Gastroesophageal sphincter (tissue), 4 donors: ENCODE measurements at regions not wholly inside any gene's neighbourhood (a gene's known extent, or its start where the extent isn't known, plus 50 kb on each side); places are given as distances from the start of the nearest gene placed in this dataset.

Source experiments
- ATAC-seq: fragments of 150-250 bp; one replicate; pipeline ENCODE4 v1.9.1; 2016; ENCODE audit warnings: mild to moderate bottlenecking, moderate library complexity
- H3K27ac ChIP-seq, 4 donors: fragments of 200-600 bp; sonication (generic) in 3 of 4; 1 replicate in 3 of 4; 2 replicates in 1 of 4; pipeline ENCODE4 v1.5.1; 2016 to 2019
- H3K27me3 ChIP-seq: fragments of 200-600 bp; sonication (generic); one replicate; pipeline ENCODE4 v1.5.1; 2019
- H3K36me3 ChIP-seq, 2 donors: fragments of 200-600 bp; sonication (generic); one replicate each; pipeline ENCODE4 v1.5.1; 2019; ENCODE audit warnings: control low read depth in 1 of 2
- H3K4me1 ChIP-seq, 3 donors: fragments of 200-600 bp; sonication (generic); 1 replicate in 2 of 3; 2 replicates in 1 of 3; pipeline ENCODE4 v1.5.1; 2016 to 2019; ENCODE audit warnings: control low read depth in 2 of 3
- H3K4me3 ChIP-seq, 2 donors: fragments of 200-600 bp; sonication (generic); one replicate each; pipeline ENCODE4 v1.5.1; 2019; ENCODE audit warnings: mild to moderate bottlenecking in 1 of 2, moderate library complexity in 1 of 2
- H3K9me3 ChIP-seq, 3 donors: fragments of 200-600 bp; sonication (generic); one replicate each; pipeline ENCODE4 v1.5.1; 2017 to 2019; ENCODE audit warnings: control low read depth in 2 of 3
- CTCF ChIP-seq, 4 experiments: fragments of 200-600 bp in 2 of 4; fragments of 450-650 bp in 2 of 4; sonication (generic) in 1 of 4; IDR thresholded peaks; one replicate each; pipeline ENCODE4 v1.5.1; 2017 to 2019; ENCODE audit warnings: antibody characterized with exemption in 4 of 4, mild to moderate bottlenecking in 2 of 4, moderate library complexity in 2 of 4
- EP300 ChIP-seq: sonication (generic); formaldehyde crosslinking; IDR thresholded peaks from one replicate; pipeline ENCODE4 v1.6.1; 2017; ENCODE audit warnings: antibody characterized with exemption, mild to moderate bottlenecking
- POLR2A ChIP-seq, 2 donors: fragments of 450-650 bp; IDR thresholded peaks; one replicate each; pipeline ENCODE4 v1.6.1; 2017; ENCODE audit warnings: antibody characterized with exemption in 2 of 2, mild to moderate bottlenecking in 2 of 2, moderate library complexity in 1 of 2
- POLR2AphosphoS5 ChIP-seq: sonication (generic); formaldehyde crosslinking; IDR thresholded peaks from one replicate; pipeline ENCODE4 v1.6.1; 2017; ENCODE audit warnings: antibody characterized with exemption
- WGBS, 2 donors: methylation state at CpG; one replicate each; pipeline ENCODE4 v1.1.5; 2018; ENCODE audit warnings: low coverage in 1 of 2; 5-methylcytosine and 5-hydroxymethylcytosine counted together

GRCh38 chr2:157032017-157032416 is 225.5 kb upstream of the GALNT5 start:
- Histone ChIP-seq H3K27ac (peak overlapping the region in 3 of 4 donors; percentile 5 to 65 (median 11)), H3K27me3 (no peaks in the 10 kb centered on the region), H3K4me3 (no peak overlapping the region), H3K4me1 (peaks cover 0 to 7% (median 3%) of the 10 kb centered on the region in 3 donors), H3K36me3 (no peaks in the 10 kb centered on the region), H3K9me3 (no peaks in the 10 kb centered on the region)
- WGBS, 2 donors: 12 to 19% methylated on average over 2 of the region's 2 CpGs
- ATAC-seq: peak; percentile 80
- no peak for TF ChIP-seq CTCF (IDR thresholded peaks at IDR 0.05)
- TF ChIP-seq EP300: peak; percentile 35
- TF ChIP-seq POLR2AphosphoS5: peak; percentile 84
- TF ChIP-seq POLR2A (IDR thresholded peaks at IDR 0.05): no peak

- no peak overlapping the region for H3K27ac ChIP-seq
- H3K36me3 ChIP-seq: no peaks in the 10 kb centered on the region
- no peak for ATAC-seq
- no peaks in the 10 kb centered on the region for H3K9me3 ChIP-seq
- no peaks in the 10 kb centered on the region for H3K27me3 ChIP-seq
- peaks cover 0 to 4% (median 1%) of the 10 kb centered on the region in 3 donors for H3K4me1 ChIP-seq
- 93 to 98% methylated on average over 2 of the region's 2 CpGs for WGBS, 2 donors
- H3K4me3 ChIP-seq: no peak overlapping the region
- TF ChIP-seq POLR2A (IDR thresholded peaks at IDR 0.05) (no peak), POLR2AphosphoS5 (no peak), EP300 (no peak), CTCF (IDR thresholded peaks at IDR 0.05) (no peak)
These were observed 220.8 kb upstream of the GALNT5 start for GRCh38 chr2:157036726-157037125.

- no peak for ATAC-seq
These were observed 213.7 kb upstream of the GALNT5 start for GRCh38 chr2:157043786-157044185.

GRCh38 chr2:157046396-157046795 is 211.1 kb upstream of the GALNT5 start:
- TF ChIP-seq POLR2A (IDR thresholded peaks at IDR 0.05) (no peak), CTCF (IDR thresholded peaks at IDR 0.05) (no peak), POLR2AphosphoS5 (no peak), EP300 (no peak)
- H3K27me3 ChIP-seq: no peaks in the 10 kb centered on the region
- no peaks in the 10 kb centered on the region for H3K9me3 ChIP-seq
- ATAC-seq: no peak
- H3K36me3 ChIP-seq: no peaks in the 10 kb centered on the region
- no peak overlapping the region for H3K27ac ChIP-seq
- no peak overlapping the region for H3K4me3 ChIP-seq
- 89 to 100% methylated on average over 1 of the region's 1 CpG for WGBS, 2 donors
- no peaks in the 10 kb centered on the region for H3K4me1 ChIP-seq

More at GRCh38 chr2:157043786-157044185, 213.7 kb upstream of the GALNT5 start:
- no peaks in the 10 kb centered on the region for H3K9me3 ChIP-seq
- no peaks in the 10 kb centered on the region for H3K4me1 ChIP-seq
- TF ChIP-seq EP300 (no peak), POLR2A (IDR thresholded peaks at IDR 0.05) (no peak), POLR2AphosphoS5 (no peak), CTCF (IDR thresholded peaks at IDR 0.05) (no peak)
- H3K4me3 ChIP-seq: no peak overlapping the region
- WGBS, 2 donors: 87 to 89% methylated on average over 1 of the region's 1 CpG
- H3K36me3 ChIP-seq: no peaks in the 10 kb centered on the region
- no peaks in the 10 kb centered on the region for H3K27me3 ChIP-seq
- H3K27ac ChIP-seq: no peak overlapping the region

- H3K36me3 ChIP-seq: no peaks in the 10 kb centered on the region
- ATAC-seq: no peak
- 60 to 66% methylated on average over 4 to 5 of the region's 5 CpGs for WGBS, 2 donors
- no peak overlapping the region for H3K27ac ChIP-seq
- H3K4me3 ChIP-seq: no peak overlapping the region
- H3K4me1 ChIP-seq: peaks cover 0 to 9% (median 0%) of the 10 kb centered on the region in 3 donors
- H3K27me3 ChIP-seq: no peaks in the 10 kb centered on the region
- H3K9me3 ChIP-seq: no peaks in the 10 kb centered on the region
- TF ChIP-seq CTCF (IDR thresholded peaks at IDR 0.05) (no peak), POLR2AphosphoS5 (no peak), POLR2A (IDR thresholded peaks at IDR 0.05) (no peak), EP300 (no peak)
These were observed 204.8 kb upstream of the GALNT5 start for GRCh38 chr2:157052685-157053224.
